ENCODE measurements at regions not wholly inside any gene's neighbourhood (a gene's known extent, or its start where the extent isn't known, plus 50 kb on each side); places are given as distances from the start of the nearest gene placed in this dataset.

DNA sequence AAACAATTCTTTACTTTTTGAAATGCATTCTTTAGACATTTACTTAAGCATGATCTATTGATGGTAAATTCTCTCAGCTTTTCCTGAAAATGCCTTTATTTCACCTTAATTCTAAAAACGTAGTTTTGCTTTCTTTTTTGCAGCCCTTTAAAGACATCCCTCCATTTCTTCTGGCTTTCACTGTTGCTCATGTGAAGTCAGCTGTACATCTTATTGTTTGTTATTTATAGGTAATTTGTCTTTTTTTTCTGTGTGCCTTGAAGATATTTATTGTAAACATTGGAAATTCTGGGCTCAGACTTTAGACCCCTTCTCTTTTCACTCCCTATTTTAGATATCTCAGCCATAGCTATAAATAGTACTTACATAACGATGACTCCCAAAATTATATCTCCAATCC lies 70.4 kb downstream of the IFNG start:
- H3K56ac ChIP-seq (ENCODE audit: insufficient read length, low read depth, low read length) = no peak overlapping the region
- H3T11ph ChIP-seq (ENCODE audit: low read length) = no peak overlapping the region
- WGBS (ENCODE audit: extremely low coverage, insufficient read length, low lambda C conversion rate) = no CpG with 5 or more reads among the region's 2 CpGs
- H4K5ac ChIP-seq (ENCODE audit: insufficient read length, low read depth, low read length) = no peak overlapping the region
- no peaks in the 10 kb centered on the region for H3K27me3 ChIP-seq (ENCODE audit: insufficient read depth, low read length)
- DNase-seq = no peak
- H2BK120ac ChIP-seq (ENCODE audit: low read depth, low read length, poor library complexity, severe bottlenecking) = no peak overlapping the region
- H3K4ac ChIP-seq (ENCODE audit: low read depth, low read length) = no peak overlapping the region
- H3K4me2 ChIP-seq (ENCODE audit: insufficient read depth, insufficient read length, low read length) = no peak overlapping the region
- no peak overlapping the region for H2BK12ac ChIP-seq (ENCODE audit: insufficient read length, low read depth, low read length)
- H3K79me1 ChIP-seq (ENCODE audit: insufficient read depth, low read depth, low read length, poor library complexity, severe bottlenecking) = no peaks in the 10 kb centered on the region
- H3K9ac ChIP-seq (ENCODE audit: extremely low read depth, insufficient read length, low read length) = no peak overlapping the region
- Mint-ChIP-seq H3K4me1 (no peaks in the 10 kb centered on the region), H3K9me3 (peaks cover 21 to 22% of the 10 kb centered on the region in 2 experiments), H3K27me3 (ENCODE audit: low read depth) (no peaks in the 10 kb centered on the region), H3K4me3 (no peak overlapping the region), H3K27ac (no peak overlapping the region), H3K36me3 (ENCODE audit: insufficient read depth in 1 of 3, low read depth in 3 of 3) (peaks cover 5 to 18% (median 6%) of the 10 kb centered on the region in 3 experiments; a peak in 6 of 7 replicates)
- H3K4me1 ChIP-seq (ENCODE audit: insufficient read depth, low read length) = no peaks in the 10 kb centered on the region
- H3K23ac ChIP-seq (ENCODE audit: insufficient read length, low read depth, low read length) = no peak overlapping the region
- no peaks in the 10 kb centered on the region for H3K79me2 ChIP-seq (ENCODE audit: insufficient read depth, low read length)
- H3K23me2 ChIP-seq (ENCODE audit: insufficient read length, low read depth, low read length, poor library complexity, severe bottlenecking) = no peaks in the 10 kb centered on the region
- no peaks in the 10 kb centered on the region for H4K20me1 ChIP-seq (ENCODE audit: control insufficient read depth, insufficient read depth, insufficient read length)
- H2BK5ac ChIP-seq (ENCODE audit: insufficient read length, low read length) = no peak overlapping the region
- no peak overlapping the region for H2AK5ac ChIP-seq (ENCODE audit: insufficient read length, low read length)
- no peak overlapping the region for H2BK15ac ChIP-seq (ENCODE audit: low read depth, low read length)
- no peak overlapping the region for H4K91ac ChIP-seq (ENCODE audit: insufficient read length, low read depth, low read length)
- no peak overlapping the region for H3K14ac ChIP-seq (ENCODE audit: insufficient read depth, low read length)
- no peak overlapping the region for H4K8ac ChIP-seq (replicated peaks; ENCODE audit: insufficient read length, low read depth, low read length)
- no peak overlapping the region for H3K18ac ChIP-seq (ENCODE audit: insufficient read length, low read depth, low read length)
- H2BK20ac ChIP-seq (ENCODE audit: low read depth, low read length, poor library complexity, severe bottlenecking) = no peak overlapping the region
- no peak overlapping the region for H3K27ac ChIP-seq (ENCODE audit: insufficient read length, low read depth, low read length)
- H3K9me3 ChIP-seq (ENCODE audit: control insufficient read depth, low read depth, low read length) = no peaks in the 10 kb centered on the region
- H2AFZ ChIP-seq (ENCODE audit: low read length) = no peak overlapping the region
- TF ChIP-seq CTCF (conservative IDR thresholded peaks at IDR 0.05) = no peak
